ENCODE measurements at regions not wholly inside any gene's neighbourhood (a gene's known extent, or its start where the extent isn't known, plus 50 kb on each side); places are given as distances from the start of the nearest gene placed in this dataset.

- Histone ChIP-seq H3K9me3 (replicated peaks; ENCODE audit: control insufficient read depth, insufficient read depth, low read length) (no peaks in the 10 kb centered on the region), H3K79me2 (ENCODE audit: control insufficient read depth, insufficient read depth, low read length) (no peaks in the 10 kb centered on the region), H3K9me1 (replicated peaks; ENCODE audit: control insufficient read depth, extremely low read depth, insufficient read depth, low read length) (no peaks in the 10 kb centered on the region), H3K36me3 (ENCODE audit: control insufficient read depth in 2 of 2, extremely low read depth in 1 of 2, insufficient read depth in 2 of 2, low read length in 2 of 2) (no peaks in the 10 kb centered on the region), H2AFZ (ENCODE audit: low read depth, low read length) (no peak overlapping the region), H3K9ac (replicated peaks; ENCODE audit: extremely low read depth, insufficient read depth, low read length) (no peak overlapping the region), H3K4me2 (ENCODE audit: insufficient read depth, low read length) (no peak overlapping the region), H4K20me1 (replicated peaks; ENCODE audit: control insufficient read depth, extremely low read depth, insufficient read depth, low read length) (no peaks in the 10 kb centered on the region), H3K27me3 (ENCODE audit: control insufficient read depth in 2 of 2, insufficient read depth in 2 of 2, low read length in 2 of 2) (peaks cover 0 to 8% of the 10 kb centered on the region in 2 experiments), H3K4me1 (ENCODE audit: control insufficient read depth, extremely low read depth, insufficient read depth, low read length) (no peaks in the 10 kb centered on the region), H3K4me3 (replicated peaks in 1 of 3; ENCODE audit: insufficient read depth in 1 of 3, low read depth in 1 of 3, low read length in 3 of 3) (no peak overlapping the region), H3K27ac (ENCODE audit: insufficient read depth, low read depth, low read length) (no peak overlapping the region)
- CTCF ChIA-PET: no interaction called here
- no peak for DNase-seq (ENCODE audit: low read depth, low spot score)
- intact Hi-C loops (cut with micrococcal nuclease): no loop called here
- POLR2A ChIA-PET: no interaction called here
- no peak for TF ChIP-seq MYC (IDR thresholded peaks at IDR 0.05; ENCODE audit: low read depth, low read length)
- no peak for TF ChIP-seq MAX (IDR thresholded peaks at IDR 0.05; ENCODE audit: insufficient read depth, insufficient read length)
- TF ChIP-seq POLR2A (IDR thresholded peaks at IDR 0.05; ENCODE audit: low read depth, low read length): no peak
- no peak for TF ChIP-seq FOS (IDR thresholded peaks at IDR 0.05; ENCODE audit: borderline replicate concordance, insufficient read depth, low read length)
- no peak for TF ChIP-seq POLR2AphosphoS5 (IDR thresholded peaks at IDR 0.05; ENCODE audit: insufficient read depth, low read depth, low read length)
- TF ChIP-seq JUN (IDR thresholded peaks at IDR 0.05; ENCODE audit: borderline replicate concordance, insufficient read depth, insufficient read length, low read depth): no peak
- no peak for TF ChIP-seq EZH2 (IDR thresholded peaks at IDR 0.05; ENCODE audit: borderline replicate concordance, low read depth, low read length, severe bottlenecking)
- no TSS peak for BruUV-seq (replicated peaks)
- no peak for FAIRE-seq
- dilution Hi-C loops (cut with MboI; ENCODE audit: extremely low pct_ligation_motif_present, low sequenced_read_pairs): no loop called here
These were observed 132.8 kb upstream of the MYO16 start for GRCh38 chr13:108496362-108497210.

- Histone ChIP-seq H3K79me2 (ENCODE audit: control insufficient read depth, insufficient read depth, low read length) (no peaks in the 10 kb centered on the region), H3K4me3 (replicated peaks in 1 of 3; ENCODE audit: insufficient read depth in 1 of 3, low read depth in 1 of 3, low read length in 3 of 3) (no peak overlapping the region), H3K4me1 (ENCODE audit: control insufficient read depth, extremely low read depth, insufficient read depth, low read length) (no peaks in the 10 kb centered on the region), H3K4me2 (ENCODE audit: insufficient read depth, low read length) (no peak overlapping the region), H3K9me1 (replicated peaks; ENCODE audit: control insufficient read depth, extremely low read depth, insufficient read depth, low read length) (no peaks in the 10 kb centered on the region), H3K9ac (replicated peaks; ENCODE audit: extremely low read depth, insufficient read depth, low read length) (no peak overlapping the region), H3K36me3 (ENCODE audit: control insufficient read depth in 2 of 2, extremely low read depth in 1 of 2, insufficient read depth in 2 of 2, low read length in 2 of 2) (no peaks in the 10 kb centered on the region), H3K9me3 (replicated peaks; ENCODE audit: control insufficient read depth, insufficient read depth, low read length) (no peaks in the 10 kb centered on the region), H3K27me3 (ENCODE audit: control insufficient read depth in 2 of 2, insufficient read depth in 2 of 2, low read length in 2 of 2) (peaks cover 0 to 8% of the 10 kb centered on the region in 2 experiments), H4K20me1 (replicated peaks; ENCODE audit: control insufficient read depth, extremely low read depth, insufficient read depth, low read length) (no peaks in the 10 kb centered on the region), H3K27ac (ENCODE audit: insufficient read depth, low read depth, low read length) (no peak overlapping the region), H2AFZ (ENCODE audit: low read depth, low read length) (no peak overlapping the region)
- TF ChIP-seq EZH2 (IDR thresholded peaks at IDR 0.05; ENCODE audit: borderline replicate concordance, low read depth, low read length, severe bottlenecking) (no peak), POLR2AphosphoS5 (IDR thresholded peaks at IDR 0.05; ENCODE audit: insufficient read depth, low read depth, low read length) (no peak), POLR2A (IDR thresholded peaks at IDR 0.05; ENCODE audit: low read depth, low read length) (no peak), MAX (IDR thresholded peaks at IDR 0.05; ENCODE audit: insufficient read depth, insufficient read length) (no peak), JUN (IDR thresholded peaks at IDR 0.05; ENCODE audit: borderline replicate concordance, insufficient read depth, insufficient read length, low read depth) (no peak), FOS (IDR thresholded peaks at IDR 0.05; ENCODE audit: borderline replicate concordance, insufficient read depth, low read length) (no peak), CTCF (IDR thresholded peaks at IDR 0.05; ENCODE audit: extremely low read depth in 1 of 2, insufficient read depth in 1 of 2, low read depth in 1 of 2, low read length in 2 of 2) (no peak), MYC (IDR thresholded peaks at IDR 0.05; ENCODE audit: low read depth, low read length) (no peak), GATA2 (IDR thresholded peaks at IDR 0.05; ENCODE audit: insufficient read depth, insufficient read length, low read depth, low read length) (no peak)
- intact Hi-C loops (cut with micrococcal nuclease): no loop called here
- FAIRE-seq (no peak), DNase-seq (ENCODE audit: low read depth, low spot score) (no peak)
- ChIA-PET POLR2A (no interaction called here), CTCF (no interaction called here)
- dilution Hi-C loops (cut with MboI; ENCODE audit: extremely low pct_ligation_motif_present, low sequenced_read_pairs): no loop called here
- no TSS peak for BruUV-seq (replicated peaks)
These were observed 128.7 kb upstream of the MYO16 start for GRCh38 chr13:108500711-108501110.
